NAMALWA (cell line): ENCODE measurements at regions not wholly inside any gene's neighbourhood (a gene's known extent, or its start where the extent isn't known, plus 50 kb on each side); places are given as distances from the start of the nearest gene placed in this dataset.

ENCODE experiments used
- DNase-seq: peaks from one replicate; pipeline ENCODE4 v3.0.0-alpha.2; 2015; ENCODE audit warnings: low spot score

DNA sequence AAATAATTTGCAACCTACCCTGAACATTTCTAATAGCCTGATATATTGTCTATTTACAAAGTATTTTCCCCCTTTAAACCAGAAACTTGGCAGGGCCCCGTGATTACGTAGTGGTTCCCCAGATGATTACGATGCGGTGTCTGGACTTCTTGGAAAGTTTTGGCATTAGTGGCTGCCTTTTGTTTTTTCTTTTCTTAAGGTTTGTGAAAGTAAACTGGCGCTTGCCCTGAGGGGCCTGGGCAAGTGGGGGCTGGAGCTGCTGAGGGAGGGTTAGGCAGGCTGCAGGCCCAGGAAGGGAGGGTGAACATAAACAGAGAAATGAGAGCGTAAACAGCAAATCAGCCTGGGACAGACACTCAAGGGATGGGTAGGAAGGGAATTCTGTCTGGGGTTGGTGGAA, 123.6 kb upstream of the MSX1 start:
- no peak for DNase-seq

DNA sequence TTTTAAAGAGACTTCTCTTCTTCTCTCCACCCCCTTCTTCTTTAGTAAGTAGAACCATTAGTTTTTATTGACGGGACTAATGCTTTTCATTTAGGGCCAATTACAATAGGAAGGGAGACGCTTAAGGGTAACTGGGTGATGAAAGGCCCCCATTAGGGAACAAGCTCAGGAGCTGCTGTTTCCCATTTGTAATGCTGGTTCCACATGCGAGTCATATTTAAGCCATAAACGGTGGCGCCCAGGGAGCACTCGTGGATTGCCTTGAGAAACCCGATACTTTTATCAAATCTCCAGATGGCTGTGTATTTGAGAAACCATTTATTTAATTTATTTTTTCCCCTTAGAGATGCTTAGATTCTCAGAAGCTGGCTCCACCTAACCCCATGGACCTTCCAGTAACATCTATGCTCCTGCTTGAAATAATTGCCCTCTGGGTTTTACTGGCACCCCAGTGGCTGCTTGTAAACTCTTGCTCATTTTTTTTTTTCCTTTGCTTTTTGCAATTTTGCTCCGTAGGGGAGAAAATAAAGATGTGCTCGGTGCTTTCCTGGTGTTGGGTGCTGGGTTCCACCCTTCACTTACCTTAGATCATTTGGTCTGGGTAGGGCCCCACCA, 124.2 kb upstream of the MSX1 start:
- DNase-seq: no peak

DNA sequence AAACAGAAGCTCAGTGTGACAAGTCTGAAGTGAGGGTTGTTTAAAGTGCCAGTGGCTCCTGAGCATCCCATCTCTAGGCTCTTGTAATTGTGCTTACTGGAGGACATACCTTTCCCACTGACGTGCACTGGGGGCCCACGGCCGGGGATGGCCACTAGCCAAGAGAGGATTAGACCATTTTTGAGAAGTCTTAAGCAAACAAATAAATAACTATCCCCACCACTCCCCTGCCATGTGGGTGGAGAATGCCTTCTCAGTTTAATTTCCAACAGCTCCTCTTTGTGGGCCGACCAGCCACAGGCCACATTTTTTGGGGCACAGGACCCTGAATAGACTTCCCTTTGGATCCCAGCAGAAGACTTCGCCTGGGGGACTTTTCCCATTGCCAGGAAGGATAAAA, 125.0 kb upstream of the MSX1 start:
- no peak for DNase-seq

DNA sequence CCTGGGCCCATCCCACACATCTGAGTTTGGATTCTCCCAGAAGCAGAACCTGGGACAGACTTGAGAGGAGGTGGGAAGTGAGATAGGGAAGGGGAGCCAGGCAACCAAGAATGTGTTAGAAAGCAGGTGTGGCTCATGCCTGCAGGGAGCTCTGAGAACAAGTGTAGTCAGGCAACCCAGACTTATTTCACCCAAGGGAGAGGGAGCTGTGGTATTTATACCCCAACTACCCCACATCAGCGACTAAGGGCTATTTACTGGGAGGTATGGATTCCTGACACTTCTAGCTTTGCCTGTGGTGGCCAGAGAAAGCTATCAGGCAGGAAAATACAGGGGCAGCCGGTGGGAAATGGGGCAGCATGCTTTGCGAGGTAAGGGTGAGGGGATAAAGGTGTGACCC, 125.8 kb upstream of the MSX1 start:
- DNase-seq: no peak

DNA sequence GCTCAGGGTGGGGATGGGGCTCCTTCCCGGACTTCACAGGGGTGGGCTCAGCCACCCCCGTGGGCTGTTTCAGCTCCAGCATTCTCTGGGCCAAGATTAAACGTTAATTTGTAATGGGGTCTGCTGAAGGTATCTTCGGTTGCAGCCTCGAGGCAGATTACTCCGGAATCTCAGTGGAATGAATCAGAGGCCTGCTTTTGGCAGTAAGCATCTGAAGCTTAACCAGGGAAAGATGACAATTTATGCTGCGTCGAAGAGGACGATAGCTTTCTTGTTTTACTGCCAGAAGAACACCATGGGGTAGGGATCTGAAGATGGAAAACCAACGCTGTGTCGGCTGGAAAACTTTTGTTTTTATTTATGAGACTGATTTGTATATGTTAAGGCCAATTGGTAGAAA, 129.2 kb upstream of the MSX1 start:
- DNase-seq: no peak

DNA sequence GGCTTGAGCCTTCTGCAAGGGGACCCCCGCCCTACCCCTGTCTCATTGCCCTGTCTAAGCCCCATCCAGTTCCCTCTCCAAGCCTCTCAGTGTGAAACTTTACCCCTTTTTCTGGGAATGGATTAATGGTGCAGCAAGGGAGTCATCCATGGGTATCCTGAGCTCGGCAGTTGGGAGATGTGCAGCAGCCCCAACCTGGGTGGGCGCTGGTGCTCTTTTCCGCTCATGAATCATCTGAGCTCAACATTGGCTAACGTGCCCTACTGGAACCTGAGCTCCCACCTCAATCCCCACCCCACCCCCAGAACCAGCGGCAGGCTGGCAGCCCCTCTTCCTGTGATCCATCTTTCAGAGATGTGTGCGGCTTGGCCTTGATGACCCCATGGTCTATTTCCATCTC, 130.3 kb upstream of the MSX1 start:
- DNase-seq: no peak

DNA sequence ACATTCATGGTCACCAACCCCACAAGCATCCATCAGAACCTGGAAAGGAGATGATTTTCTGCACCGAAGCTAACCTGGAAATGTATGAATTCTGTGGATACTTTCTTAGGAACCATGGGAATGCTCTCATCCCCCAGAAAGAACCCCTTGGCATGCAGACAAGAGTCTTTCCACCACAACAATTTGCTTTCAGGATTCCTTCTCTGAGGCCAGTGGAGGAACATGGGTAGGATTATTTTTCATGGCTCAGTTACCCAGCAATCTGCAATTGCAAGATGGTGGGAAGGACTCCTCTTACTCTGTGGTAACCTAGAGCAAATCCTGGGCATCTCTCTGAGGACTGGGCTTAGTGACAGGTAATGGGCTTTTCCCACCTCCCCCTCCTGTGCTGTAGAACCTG, 131.9 kb upstream of the MSX1 start:
- no peak for DNase-seq

DNA sequence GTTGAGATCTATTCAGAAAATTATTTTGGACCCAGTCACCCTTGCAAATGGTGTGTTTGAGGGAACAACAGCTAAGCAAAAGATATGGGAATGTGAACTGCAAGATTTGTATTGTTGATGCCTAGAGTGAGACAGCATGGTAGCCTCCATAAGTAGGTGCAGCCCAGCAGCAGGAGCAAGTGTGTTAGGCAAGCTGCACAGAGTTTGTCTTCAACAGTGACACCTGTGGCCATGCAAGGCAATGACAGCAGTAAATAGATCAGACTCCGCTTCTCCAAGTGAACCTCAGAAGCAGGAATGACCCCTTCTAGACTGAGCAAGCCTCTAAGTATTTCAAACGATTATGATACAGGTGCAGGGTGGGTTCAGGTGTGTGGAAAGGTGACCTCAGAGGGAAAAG, 133.4 kb upstream of the MSX1 start:
- DNase-seq: peak; percentile 37

DNA sequence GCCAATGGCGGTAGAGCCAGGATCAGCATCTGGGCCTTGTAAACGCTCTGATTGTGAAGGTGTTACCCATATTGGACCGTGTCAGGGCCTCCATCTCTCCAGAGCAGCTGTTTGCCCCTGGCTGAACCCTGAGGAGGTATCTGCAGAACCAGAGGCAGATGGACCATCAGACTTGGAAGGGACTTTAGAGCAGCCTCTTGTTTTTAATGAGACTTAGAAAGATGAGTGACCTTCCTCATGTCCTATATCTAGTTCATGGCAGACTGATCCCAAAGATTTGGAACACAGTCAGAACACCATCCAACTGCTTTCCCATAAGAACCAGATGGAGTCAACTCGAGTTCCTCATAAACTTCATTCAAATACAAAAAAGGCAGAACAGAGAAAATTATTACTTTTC, 135.1 kb upstream of the MSX1 start:
- DNase-seq: no peak

DNA sequence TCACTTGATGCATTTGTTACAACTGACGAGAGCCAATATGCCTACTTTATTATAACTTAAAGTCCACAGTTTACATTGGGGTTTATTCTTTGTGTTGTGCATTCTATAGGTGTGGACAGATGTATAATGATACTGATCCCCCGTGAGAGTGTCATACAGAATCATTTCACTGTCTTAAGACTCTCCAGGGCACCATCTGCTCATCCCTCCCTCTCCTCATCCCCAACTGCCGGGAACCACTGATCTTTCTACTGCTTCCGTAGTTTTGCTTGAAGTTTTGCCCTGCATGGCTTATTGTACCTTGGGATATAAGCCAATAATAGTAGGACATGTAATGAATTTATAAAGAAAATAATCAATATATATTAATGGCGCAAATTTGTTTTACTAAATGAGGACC, 137.8 kb upstream of the MSX1 start:
- DNase-seq: no peak

DNA sequence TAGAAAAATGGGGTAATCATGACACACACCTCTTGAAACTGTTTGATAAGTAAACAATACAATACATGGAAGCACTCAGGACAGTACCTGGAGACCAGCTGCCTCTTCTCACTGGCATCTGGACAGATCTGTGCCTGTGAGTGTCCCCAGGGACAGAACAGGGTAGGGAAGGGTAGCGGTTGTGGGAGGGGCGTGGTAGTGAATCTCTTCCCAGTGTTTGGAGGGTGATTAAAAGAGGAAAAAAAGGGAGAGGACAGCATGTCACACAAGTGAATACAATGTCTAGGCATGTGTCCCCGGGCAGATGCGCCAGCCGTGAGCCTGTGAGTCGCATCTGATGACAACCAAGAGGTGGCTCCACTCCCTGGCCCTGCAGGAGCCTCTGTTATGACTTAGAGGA, 138.8 kb upstream of the MSX1 start:
- DNase-seq: no peak

DNA sequence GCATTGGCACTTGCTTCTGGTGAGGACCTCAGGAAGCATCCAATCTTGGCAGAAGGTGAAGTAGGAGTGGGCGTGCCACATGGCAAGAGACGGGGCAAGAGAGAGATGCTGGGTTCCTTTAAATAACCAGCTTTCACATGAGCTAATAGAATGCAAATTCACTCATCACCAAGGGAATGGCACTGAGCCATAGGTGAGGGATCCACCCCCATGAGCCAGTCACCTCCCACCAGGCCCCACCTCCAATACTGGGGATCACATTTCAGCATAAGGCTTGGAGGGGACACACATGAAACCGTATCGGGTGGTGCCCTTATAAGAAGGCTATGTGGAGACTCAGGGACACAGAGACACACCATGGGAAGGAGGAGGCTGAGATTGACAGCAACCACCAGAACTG, 140.0 kb upstream of the MSX1 start:
- DNase-seq: no peak

DNA sequence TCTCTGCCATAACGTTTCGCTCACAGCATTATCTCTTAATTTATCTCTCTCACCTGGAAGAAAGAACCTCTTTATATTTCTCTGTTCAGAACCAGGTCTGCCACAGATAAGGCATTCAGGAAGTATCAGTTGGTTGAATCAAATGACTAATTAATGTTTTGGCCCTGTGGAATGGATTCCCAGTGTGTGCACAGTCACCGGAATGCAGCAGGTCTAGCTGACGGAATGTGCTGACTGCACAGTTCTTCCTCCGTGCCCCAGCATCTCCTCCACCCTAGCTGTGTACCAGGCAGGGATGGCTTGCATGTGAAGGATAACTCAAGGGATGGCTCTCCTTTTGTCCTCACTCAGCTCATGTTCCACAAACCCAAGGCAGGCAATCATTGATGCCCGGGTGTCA, 141.8 kb upstream of the MSX1 start:
- no peak for DNase-seq

DNA sequence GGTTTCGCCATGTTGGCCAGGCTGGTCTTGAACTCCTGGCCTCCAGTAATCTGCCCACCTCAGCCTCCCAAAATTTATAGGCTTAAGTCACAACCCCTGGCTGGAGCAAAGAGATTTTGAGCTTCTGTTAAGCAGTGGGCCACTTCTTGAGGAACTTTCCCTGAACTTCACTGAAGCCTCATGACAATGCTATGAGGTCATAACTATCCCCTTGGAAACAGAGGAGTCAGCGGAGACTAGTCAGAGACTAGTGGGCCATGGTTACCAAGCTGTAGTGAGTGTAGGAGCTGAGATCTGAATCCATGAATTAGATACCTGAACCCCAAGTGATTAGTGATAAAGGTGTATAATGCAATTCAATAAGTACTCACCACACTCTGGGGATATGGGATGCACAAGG, 145.1 kb upstream of the MSX1 start:
- no peak for DNase-seq

DNA sequence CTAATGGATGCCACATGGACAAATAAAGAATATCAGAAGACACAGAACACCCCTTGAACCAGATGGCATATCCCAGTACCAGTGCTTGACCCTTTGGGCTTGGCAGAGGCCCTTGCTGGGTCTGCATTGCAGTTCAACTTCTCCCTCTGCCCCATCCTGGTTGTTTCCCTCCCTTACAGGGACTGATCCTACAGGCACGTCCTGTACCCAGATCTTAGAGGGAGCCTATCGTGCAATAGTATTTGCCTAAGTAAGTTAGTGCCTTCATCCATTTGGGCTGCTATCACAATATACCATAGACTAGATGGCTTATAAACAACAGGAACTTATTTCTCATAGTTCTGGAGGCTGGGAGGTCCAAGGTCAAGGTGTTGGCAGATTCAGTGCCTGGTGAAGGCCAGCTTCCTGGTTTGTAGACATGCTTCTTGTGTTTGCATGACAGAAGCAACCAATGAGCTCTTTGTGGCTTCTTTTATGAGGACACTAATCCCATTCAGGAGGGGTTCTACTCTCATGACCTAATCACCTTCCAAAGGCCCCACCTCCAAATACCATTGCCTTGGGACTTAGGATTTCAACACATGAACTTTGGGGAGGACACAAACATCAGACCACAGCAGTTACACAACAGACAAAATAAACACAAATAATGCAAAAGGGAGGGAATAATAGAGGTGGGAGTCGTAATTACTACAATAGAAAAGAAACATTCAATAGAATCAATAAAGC, 146.5 kb upstream of the MSX1 start:
- no peak for DNase-seq

DNA sequence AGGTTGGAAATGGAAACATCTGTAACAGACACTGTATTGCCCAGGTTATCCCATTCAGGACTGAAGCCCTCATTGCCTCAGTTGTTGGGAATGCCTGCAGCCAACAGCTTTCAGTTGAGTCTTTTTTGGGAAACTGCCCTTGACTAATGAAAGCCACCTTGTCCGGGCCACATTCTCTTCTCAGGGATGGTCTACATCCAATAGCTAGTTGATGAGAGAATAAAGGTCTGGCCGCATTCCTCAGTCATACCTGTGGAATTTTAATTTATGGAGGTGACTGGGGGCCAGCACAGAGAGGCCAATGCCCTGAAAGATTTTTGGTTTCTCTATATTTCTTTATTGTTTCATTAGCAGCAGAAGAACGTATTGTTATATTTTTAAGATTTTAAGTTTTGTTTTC, 147.6 kb upstream of the MSX1 start:
- DNase-seq: no peak

DNA sequence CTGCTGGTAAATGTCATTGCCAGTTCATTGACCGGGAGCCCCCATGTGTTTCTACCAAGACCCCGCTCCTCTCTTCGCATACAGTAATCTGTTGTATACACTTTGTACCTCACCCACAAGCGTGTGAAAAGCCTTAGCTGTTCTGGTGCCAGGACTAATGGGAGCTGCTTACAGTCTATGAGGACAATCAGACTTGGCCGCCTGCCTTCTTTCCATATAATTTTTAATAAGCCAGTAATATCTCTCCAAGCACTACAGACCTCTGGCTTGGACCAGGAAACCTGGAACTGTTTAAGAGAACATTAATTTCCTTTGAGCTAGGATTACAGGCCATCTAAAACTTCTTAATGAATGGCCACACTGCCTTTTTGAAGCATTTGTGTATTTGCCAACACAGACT, 149.7 kb upstream of the MSX1 start:
- DNase-seq: no peak

DNA sequence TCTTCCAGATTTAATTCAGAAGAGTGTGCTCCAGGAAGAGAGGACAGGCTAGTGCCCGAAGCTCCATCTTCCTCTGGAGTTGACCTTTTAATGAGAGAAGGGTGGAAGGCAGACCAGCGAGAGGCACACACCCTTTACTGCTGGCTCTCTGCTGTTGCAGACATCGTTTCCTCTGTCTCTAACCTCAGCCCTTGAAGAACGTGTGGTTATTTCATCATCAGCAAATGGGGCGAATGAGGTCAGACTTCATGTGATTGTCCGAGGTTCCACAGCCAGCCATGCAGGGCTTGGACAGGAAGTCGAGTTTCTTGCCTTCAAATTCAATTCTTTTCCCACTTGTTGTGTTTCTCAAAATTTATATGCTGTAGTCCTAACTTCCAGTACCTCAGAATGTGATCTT, 155.2 kb upstream of the MSX1 start:
- DNase-seq: no peak

DNA sequence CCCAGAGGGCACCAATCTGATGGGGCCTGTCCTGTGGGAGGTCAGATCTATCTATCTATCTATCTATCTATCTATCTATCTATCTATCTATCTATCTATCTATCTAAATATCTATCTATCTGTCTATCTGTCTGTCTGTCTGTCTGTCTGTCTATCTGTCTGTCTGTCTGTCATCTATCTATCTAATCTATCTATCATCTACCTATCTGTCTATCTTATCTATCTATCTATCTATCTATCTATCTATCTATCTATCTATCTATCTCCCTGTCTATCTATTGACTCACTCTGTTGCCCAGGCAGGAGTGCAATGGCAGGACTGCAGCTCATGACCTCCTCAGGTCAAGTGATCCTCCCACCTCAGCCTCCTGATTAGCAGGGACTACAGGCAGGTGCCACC, 155.7 kb upstream of the STX18 start:
- no peak for DNase-seq

DNA sequence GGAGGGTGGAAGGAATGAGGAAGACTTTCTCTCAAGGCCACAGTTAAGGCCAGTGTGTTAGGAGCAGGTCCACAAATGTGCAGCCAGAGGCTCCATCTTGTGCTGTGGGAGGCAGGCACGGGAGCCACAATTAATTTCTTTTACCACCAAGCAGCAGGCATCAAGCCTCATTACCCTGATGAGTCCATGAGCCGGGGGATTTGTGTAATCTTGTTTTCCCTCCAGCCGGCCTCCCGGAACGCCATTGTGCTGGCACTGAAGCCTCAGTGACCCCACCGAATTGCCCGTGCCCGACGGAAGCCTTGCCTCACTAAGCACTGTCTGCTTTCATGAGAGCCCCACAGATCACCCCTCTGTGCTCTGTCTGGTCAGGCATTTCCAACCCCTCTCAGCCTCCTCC, 154.7 kb upstream of the STX18 start:
- no peak for DNase-seq

DNA sequence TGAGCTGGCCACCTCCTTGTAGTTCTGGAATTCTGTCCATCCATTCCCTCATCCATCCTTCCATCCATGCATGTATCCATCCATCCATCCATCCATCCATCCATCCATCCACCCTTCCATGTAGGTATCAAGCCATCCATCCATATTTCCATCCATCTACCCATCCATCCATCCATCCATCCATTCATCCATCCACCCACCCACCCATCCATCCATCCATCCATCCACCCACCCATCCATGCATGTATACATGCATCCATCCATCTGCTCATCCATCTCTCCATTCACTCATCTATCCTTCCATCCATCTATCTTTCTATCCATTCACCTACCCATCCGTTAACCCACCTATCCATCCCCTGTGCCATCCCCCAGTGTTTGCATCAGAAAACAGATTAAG, 153.6 kb upstream of the STX18 start:
- DNase-seq: no peak

DNA sequence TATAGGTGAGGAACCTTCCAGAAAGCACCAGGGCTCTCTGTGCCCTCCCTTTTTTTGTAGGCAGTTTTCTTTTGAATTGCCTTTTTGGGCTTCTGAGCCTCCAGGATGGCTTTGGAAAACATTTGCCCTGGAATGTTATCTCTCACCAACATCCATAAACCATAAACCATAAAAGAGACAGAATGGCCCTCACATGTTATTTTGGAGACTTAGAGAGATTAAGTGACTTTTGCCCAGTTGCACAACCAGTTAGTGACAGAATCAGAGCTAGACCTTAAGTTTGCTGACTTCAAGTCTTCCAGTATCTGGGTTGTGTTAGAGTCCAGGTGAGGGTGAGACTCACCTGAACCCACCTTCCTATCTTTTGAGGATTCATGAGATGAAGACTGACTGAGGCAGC, 153.0 kb upstream of the STX18 start:
- no peak for DNase-seq

DNA sequence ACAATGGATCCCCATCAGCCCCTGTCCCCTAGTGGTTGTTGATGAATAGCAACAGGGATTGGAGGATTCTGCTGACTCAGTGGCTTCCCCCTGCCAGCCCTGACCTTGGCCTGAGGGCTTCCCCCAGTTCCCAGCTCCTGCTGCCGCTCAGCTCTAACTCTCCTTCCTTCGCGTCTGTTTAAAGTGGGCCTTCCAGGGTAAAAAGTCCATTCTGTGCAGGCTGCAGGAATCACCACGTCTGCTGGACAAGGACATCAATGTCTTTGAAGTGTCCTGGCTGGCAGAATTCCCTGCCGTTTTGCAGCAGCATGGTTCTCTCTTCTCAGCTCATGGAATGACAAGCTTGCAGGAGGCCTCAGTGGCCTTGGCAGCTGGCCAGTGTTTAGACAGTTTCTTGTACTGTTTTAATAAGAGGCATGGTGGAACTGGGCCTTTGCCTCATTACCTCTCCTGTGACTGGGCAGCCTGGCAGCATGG, 152.5 kb upstream of the STX18 start:
- DNase-seq: peak; percentile 21

DNA sequence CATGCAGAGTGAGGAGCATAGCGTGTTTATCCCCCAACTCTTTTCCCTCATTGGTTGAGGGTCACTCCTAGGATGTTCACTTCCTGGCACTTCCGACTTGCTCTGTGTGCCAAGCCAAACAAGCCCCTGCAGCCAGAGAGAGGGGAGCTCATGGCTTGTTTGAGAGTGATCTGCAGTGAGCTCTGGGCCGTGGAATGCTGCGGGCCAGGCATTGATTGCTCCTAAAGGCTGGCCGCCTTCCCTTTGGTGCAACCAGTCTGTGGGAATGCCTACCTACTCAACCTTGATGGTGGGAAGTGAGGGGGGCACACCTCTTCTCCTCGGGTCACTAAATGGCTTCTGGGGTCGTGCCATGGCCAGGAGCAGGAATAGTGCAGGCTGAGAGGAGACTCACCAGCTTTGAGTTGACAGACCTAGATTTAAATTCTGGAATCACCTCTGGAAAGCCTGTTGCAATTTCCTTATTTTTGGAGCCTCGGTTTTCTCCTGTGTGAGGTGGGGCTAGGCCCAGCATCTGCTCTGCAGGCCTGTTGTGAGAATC, 152.0 kb upstream of the STX18 start:
- no peak for DNase-seq
